Activated CD4-positive, alpha-beta T cell treated with anti-CD3 and anti-CD28 coated beads for 36 hours (primary cell): ENCODE measurements at regions not wholly inside any gene's neighbourhood (a gene's known extent, or its start where the extent isn't known, plus 50 kb on each side); places are given as distances from the start of the nearest gene placed in this dataset.
A peak's percentile ranks its signal among the peaks of the same experiment; 100 is the strongest.
"Not testable (repeated sequence)": the region's sequence is repeated elsewhere in the genome, so short reads cannot be mapped to it uniquely, and the experiment has no call there.

ENCODE experiments used
- ATAC-seq: fragments of 200-7000 bp; cut with Tn5 transposase; one replicate; pipeline ENCODE4 v1.10.0; 2021; ENCODE audit warnings: mild to moderate bottlenecking, moderate library complexity
- CTCF ChIA-PET: fragments of 350-600 bp; sonication (Branson Sonifier 250); formaldehyde crosslinking; loops from one replicate; lab custom pipeline; 2021; ENCODE audit warnings: antibody characterized with exemption; lab: Charles Lee
- POLR2A ChIA-PET: fragments of 350-600 bp; sonication (Branson Sonifier 250); formaldehyde crosslinking; loops from one replicate; lab custom pipeline; 2021; ENCODE audit warnings: antibody characterized with exemption, inconsistent platforms; lab: Charles Lee
- DNase-seq: peaks from one replicate; pipeline ENCODE4 v3.0.0-alpha.2; 2020
- H3K27ac Mint-ChIP-seq: one replicate; pipeline ENCODE4 v1.8.0; 2021; ENCODE audit warnings: mixed read lengths
- H3K27me3 Mint-ChIP-seq: one replicate; pipeline ENCODE4 v1.8.0; 2021; ENCODE audit warnings: mixed read lengths
- H3K36me3 Mint-ChIP-seq: one replicate; pipeline ENCODE4 v1.8.0; 2021; ENCODE audit warnings: low read depth, mixed read lengths
- H3K4me1 Mint-ChIP-seq: one replicate; pipeline ENCODE4 v1.8.0; 2021; ENCODE audit warnings: mixed read lengths
- H3K4me3 Mint-ChIP-seq: one replicate; pipeline ENCODE4 v1.8.0; 2021; ENCODE audit warnings: mild to moderate bottlenecking, moderate library complexity, mixed read lengths
- H3K9me3 Mint-ChIP-seq: one replicate; pipeline ENCODE4 v1.8.0; 2021; ENCODE audit warnings: low read depth, mixed read lengths
- intact Hi-C, 2 experiments: fragments of 100-400 bp; cut with DNase I in 1 of 2; cut with micrococcal nuclease in 1 of 2; formaldehyde crosslinking; loops; one replicate each; pipeline versions ENCODE4 v1.14.2 to v1.15.1; 2022 to 2024; cut with DNase I, micrococcal nuclease

DNA sequence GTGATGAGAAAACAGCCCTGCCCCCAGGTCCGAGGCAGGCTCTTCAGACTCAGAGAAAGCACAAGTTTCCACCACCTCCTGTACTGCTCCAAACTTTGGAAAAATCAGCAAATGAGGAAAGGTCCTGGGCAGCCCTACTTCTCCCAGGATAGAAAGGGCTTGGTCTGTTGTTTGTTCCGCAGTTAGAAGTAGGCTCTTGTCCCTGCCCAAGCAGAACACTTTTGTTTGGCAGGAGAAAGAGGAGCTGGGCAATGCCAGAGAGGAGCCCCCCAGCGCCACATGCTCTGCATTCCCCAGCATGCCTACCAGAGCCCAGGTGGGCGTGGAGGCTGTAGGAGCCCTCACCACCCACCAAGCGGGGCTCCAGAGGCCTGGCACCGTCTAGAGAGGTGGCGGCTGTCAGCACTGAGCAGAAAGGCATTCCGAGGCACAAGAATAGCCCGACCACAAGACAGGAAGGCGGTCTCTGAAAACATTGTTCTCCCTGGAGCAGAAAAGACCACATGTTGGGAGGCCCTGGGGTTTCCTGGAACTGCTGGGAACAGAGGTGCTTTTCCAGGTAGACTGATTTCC, 90.3 kb upstream of the CD82 start:
- DNase-seq (no peak), ATAC-seq (no peak)
- Mint-ChIP-seq H3K9me3 (no peaks in the 10 kb centered on the region), H3K36me3 (no peaks in the 10 kb centered on the region), H3K27me3 (peaks cover 23% of the 10 kb centered on the region), H3K4me3 (no peak overlapping the region), H3K4me1 (no peaks in the 10 kb centered on the region), H3K27ac (no peak overlapping the region)
- intact Hi-C loops, result no loop called here
- ChIA-PET CTCF (interaction anchor here (1.7 kb wide), 1 partner anchor 189 kb away, joined by 5 read pairs; no protein-coding TSS in a partner anchor), POLR2A (no interaction called here)

DNA sequence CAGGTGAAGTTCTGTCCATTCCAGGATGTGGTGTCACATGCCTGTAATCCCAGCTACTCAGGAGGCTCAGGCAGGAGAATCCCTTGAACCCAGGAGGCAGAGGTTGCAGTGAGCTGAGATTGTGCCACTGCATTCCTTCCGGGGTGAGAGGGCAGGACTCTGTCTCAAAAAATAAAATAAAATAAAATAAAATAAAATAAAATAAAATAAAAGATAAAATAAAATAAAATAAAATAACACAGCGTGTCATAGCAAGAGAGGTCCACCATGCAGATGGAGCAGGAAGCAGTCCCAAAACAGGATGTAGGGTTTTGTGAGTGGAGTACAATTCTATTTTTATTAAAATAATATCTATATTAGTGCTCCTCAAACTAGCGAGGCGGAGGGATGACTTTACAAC, 83.1 kb upstream of the CD82 start:
- intact Hi-C loops, H3K4me1 Mint-ChIP-seq, H3K36me3 Mint-ChIP-seq, H3K27me3 Mint-ChIP-seq, H3K27ac Mint-ChIP-seq, DNase-seq, ATAC-seq, H3K4me3 Mint-ChIP-seq, CTCF ChIA-PET, POLR2A ChIA-PET: not testable (repeated sequence)
- peaks cover 10% of the 10 kb centered on the region for H3K9me3 Mint-ChIP-seq

DNA sequence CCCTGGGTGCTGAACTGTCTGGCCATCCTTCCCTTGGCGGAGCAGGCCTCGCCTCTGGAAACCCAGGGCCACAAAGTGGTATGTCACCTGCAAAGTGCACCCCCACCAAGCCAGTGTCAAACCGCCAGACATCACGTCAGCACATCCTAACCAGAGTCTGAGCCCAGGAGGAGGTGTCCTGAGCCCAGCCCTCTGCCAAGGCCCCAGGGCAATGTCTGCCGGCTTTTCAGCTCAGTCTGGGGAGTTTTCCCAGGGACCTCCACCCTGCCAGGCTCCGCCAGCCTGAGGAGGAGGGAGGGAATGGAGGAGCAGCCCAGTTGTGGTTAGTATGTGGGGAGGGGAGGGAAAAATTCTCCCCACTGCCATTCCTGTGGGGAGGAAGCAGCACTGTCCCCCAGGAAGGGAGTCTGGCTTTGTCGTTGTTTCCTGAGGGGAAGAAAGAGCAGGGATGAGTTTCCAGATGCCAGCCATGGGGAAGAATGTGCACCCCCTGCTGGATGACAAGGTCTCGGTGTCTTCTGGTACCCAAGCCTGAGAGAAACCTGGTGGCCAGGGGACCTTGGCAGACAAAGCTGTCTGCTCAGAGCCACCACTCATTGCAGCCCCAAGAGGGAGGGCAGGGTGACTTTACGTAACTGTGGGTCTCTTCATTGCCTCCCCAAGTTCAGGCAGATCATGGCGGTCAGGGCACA, 81.4 kb upstream of the CD82 start:
- DNase-seq, result peak; percentile 10
- peaks cover 2% of the 10 kb centered on the region for H3K27me3 Mint-ChIP-seq
- H3K4me1 Mint-ChIP-seq, result no peaks in the 10 kb centered on the region
- H3K36me3 Mint-ChIP-seq, result no peaks in the 10 kb centered on the region
- H3K9me3 Mint-ChIP-seq, result peaks cover 10% of the 10 kb centered on the region
- no peak overlapping the region for H3K27ac Mint-ChIP-seq
- POLR2A ChIA-PET, result no interaction called here
- CTCF ChIA-PET, result no interaction called here
- H3K4me3 Mint-ChIP-seq, result no peak overlapping the region
- no peak for ATAC-seq
- intact Hi-C loops, result no loop called here

DNA sequence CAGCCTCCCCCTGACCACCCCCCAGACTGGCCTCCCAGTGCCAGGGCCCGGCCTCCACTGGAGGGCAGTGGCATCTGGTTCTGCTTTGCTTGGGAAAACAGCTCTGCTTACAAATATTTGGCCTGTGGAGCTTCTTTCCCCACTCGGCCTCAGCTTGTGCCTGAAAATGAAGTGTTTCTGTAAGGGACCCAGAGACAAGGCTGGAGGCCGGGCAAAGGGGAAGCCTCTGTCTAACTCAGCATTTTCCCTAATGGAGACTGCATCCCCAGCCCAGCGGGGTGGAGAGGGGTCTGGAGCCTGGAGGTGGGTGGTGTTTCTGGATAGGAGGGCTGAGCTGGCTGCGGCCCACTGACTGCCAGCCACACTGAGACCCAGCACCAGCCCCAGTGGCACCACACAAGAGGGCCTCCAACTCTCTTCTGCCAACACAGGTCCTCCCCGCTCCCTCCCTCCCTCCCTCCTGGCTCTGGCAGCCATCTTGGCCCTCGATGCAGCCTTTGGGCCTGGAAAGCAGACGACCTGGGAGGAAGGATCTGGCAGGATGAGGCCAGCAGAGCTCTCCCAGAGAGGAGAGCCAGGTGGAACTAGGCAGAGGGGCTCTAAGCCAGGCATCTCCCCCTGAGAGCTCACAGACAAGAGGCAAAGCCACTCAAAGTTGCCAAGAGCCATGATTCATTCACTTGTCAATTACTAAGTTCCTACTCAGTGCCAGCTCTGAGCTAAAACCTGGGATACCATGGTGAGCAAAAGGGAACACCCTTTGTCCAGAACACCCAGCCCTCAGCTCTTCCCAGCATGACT, 77.1 kb upstream of the CD82 start:
- Mint-ChIP-seq H3K9me3 (peaks cover 10% of the 10 kb centered on the region), H3K27ac (no peak overlapping the region), H3K27me3 (peaks cover 6% of the 10 kb centered on the region), H3K4me3 (no peak overlapping the region), H3K36me3 (no peaks in the 10 kb centered on the region), H3K4me1 (no peaks in the 10 kb centered on the region)
- DNase-seq (no peak), ATAC-seq (no peak)
- CTCF ChIA-PET, result no interaction called here
- intact Hi-C loops, result no loop called here
- POLR2A ChIA-PET, result interaction anchor here (0.5 kb wide), 1 partner anchor 165 kb away, joined by 3 read pairs; no protein-coding TSS in a partner anchor

DNA sequence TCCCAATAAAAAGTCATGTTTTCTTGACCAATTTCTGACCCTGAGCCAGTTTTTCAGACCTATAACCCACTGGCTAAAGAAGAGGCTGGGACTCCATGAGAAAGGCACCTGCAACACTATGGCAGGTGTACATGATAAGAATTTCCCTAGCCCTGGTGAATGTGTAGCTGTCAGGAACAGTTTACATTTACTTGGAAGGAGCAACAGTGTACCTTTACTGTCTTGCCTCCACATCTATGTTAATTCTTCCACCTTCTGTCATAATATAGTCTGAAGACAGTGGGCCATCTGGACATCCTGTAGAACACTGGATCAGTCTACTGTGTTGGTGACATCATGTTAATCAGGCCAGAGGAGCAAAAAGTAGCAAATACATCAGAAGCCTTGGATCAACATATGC, 72.1 kb upstream of the CD82 start:
- Mint-ChIP-seq H3K36me3 (no peaks in the 10 kb centered on the region), H3K27me3 (peaks cover 4% of the 10 kb centered on the region), H3K9me3 (no peaks in the 10 kb centered on the region), H3K4me3 (no peak overlapping the region), H3K27ac (no peak overlapping the region), H3K4me1 (no peaks in the 10 kb centered on the region)
- intact Hi-C loops, result no loop called here
- CTCF ChIA-PET, result interaction anchor here (0.6 kb wide), 1 partner anchor 281 kb away, joined by 3 read pairs; no protein-coding TSS in a partner anchor
- DNase-seq (no peak), ATAC-seq (no peak)
- POLR2A ChIA-PET, result no interaction called here

DNA sequence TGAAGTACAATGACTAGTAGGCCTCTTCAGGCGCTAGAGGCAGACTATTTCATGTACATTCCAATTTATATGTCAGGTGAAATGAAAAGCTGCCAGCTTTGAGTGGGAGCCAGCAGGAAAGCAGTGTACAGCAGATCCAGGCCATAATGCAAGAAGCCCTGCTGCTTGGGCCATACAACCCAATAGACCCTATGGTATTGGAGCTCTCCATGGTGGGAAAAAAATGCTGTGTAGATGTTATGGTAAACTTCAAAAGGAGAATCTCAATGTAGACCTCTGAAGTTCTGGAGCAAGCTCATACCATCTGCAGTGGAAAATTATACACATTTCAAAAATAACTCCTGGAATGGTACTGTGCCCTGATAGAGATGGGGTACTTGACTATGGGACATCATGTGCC, 71.5 kb upstream of the CD82 start:
- Mint-ChIP-seq H3K4me3 (no peak overlapping the region), H3K36me3 (no peaks in the 10 kb centered on the region), H3K4me1 (no peaks in the 10 kb centered on the region), H3K9me3 (no peaks in the 10 kb centered on the region), H3K27me3 (peaks cover 4% of the 10 kb centered on the region), H3K27ac (no peak overlapping the region)
- ChIA-PET POLR2A (no interaction called here), CTCF (interaction anchor here (0.6 to 0.8 kb wide), 2 partner anchors 138 to 281 kb away, joined by 3 read pairs; no protein-coding TSS in a partner anchor)
- DNase-seq (no peak), ATAC-seq (no peak)
- intact Hi-C loops, result no loop called here

DNA sequence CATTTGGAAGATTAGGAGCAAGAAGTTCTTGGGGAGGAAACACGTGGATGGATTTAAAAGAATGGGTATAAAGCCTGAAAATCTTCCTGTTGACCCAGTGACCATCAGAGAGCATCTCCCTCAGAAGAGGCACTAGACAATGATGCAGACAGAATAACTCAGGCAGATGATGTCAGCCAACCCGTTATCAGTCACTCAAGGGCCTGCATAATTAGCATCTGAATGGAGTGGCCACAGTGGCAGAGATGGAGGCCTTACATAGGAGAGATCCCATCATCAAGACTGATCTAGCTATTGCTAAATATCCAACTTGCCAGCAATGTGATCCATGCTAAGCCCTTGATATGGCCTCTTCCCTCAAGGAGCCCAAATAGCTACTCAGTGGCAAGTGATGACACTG, 70.7 kb upstream of the CD82 start:
- ATAC-seq (no peak), DNase-seq (no peak)
- Mint-ChIP-seq H3K9me3 (no peaks in the 10 kb centered on the region), H3K27me3 (peaks cover 4% of the 10 kb centered on the region), H3K4me1 (no peaks in the 10 kb centered on the region), H3K4me3 (no peak overlapping the region), H3K27ac (no peak overlapping the region), H3K36me3 (no peaks in the 10 kb centered on the region)
- intact Hi-C loops, result no loop called here
- ChIA-PET CTCF (interaction anchor here (0.6 to 0.7 kb wide), 2 partner anchors 529 to 618 kb away, joined by 3 to 4 read pairs; no protein-coding TSS in a partner anchor), POLR2A (no interaction called here)

DNA sequence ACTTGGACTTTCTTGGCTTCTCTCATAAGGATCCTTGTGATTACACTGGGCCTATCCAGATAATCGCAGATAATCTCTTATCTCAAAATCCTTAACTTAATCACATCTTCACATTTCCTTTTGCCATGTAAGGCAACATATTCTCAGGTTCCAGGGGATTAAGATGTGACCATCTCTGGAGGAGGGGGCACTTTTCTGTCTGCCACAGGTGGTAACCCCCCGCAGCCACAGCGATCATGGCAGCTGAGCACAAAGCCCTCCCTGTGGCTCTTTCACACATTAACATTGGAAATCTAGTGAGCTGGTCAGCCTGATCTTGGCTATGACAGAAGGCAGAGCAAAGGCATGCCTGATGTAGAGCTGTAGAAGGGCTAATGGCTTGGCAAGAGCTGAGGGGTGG, 69.1 kb upstream of the CD82 start:
- ChIA-PET CTCF (interaction anchor here (1.1 kb wide), 1 partner anchor 16 kb away, joined by 5 read pairs; no protein-coding TSS in a partner anchor), POLR2A (no interaction called here)
- Mint-ChIP-seq H3K9me3 (no peaks in the 10 kb centered on the region), H3K4me3 (no peak overlapping the region), H3K4me1 (no peaks in the 10 kb centered on the region), H3K27me3 (peaks cover 6% of the 10 kb centered on the region), H3K27ac (no peak overlapping the region), H3K36me3 (no peaks in the 10 kb centered on the region)
- intact Hi-C loops, result no loop called here
- ATAC-seq (no peak), DNase-seq (no peak)

DNA sequence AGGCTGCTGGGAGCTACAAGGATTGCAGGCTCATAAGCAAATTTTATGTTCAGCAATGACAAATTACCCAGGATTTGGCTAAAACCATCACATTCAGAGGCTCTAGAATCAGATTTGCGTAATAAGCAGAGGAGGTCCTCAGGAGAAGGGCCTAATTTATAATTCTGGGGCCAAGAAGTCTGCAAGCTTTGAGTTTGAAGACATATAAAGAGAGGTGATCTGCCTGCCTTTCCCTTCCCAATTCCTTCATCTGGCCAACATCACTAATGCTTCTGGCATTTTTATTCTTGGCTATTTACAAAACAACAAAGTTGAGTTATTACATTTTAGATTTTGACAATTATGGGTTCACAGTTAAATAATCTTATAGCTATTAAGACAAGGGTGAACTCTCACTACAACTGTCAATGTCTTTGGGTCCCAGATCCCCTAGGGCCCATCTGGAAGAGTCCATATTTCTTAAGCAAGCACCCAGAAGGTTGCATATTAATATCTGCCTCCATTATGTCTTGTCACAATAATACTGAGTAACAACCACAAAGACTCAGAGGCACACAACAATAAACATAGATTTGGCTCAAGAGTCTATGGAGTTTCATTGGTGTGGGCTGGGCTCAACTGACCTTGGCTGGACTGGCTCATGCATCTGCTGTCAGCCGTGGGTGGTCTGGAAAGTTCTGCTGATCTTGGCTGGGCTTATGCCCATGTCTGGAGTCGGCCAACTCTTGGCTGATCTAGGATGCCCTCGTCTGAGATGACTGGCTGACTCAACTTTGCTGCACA, 67.2 kb upstream of the CD82 start:
- no peak for DNase-seq
- intact Hi-C loops, result no loop called here
- no peaks in the 10 kb centered on the region for H3K4me1 Mint-ChIP-seq
- H3K4me3 Mint-ChIP-seq, result no peak overlapping the region
- no peaks in the 10 kb centered on the region for H3K36me3 Mint-ChIP-seq
- ChIA-PET CTCF (no interaction called here), POLR2A (no interaction called here)
- no peaks in the 10 kb centered on the region for H3K9me3 Mint-ChIP-seq
- H3K27me3 Mint-ChIP-seq, result peaks cover 2% of the 10 kb centered on the region
- ATAC-seq, result no peak
- H3K27ac Mint-ChIP-seq, result no peak overlapping the region

DNA sequence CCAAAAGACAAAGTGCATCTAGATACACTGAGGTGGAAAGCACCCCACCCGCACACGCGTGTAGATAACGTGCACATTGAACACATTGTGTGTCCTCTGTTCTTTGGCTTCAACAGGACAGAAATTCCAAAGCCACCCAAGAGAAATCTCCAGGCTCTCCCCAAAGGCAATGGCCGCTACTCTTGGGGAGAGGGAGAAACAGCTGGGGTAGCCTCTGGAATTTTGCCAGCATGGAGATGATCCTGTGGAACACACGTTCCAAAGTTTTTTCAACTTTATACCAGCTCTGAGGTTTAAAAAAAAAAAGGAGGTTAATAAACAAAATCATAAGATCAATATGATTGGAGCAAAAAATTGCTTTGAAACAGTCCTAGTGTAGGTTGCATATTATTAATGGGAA, 63.0 kb upstream of the CD82 start:
- ChIA-PET CTCF (no interaction called here), POLR2A (no interaction called here)
- no peaks in the 10 kb centered on the region for H3K36me3 Mint-ChIP-seq
- intact Hi-C loops, result no loop called here
- H3K9me3 Mint-ChIP-seq, result peaks cover 3% of the 10 kb centered on the region
- H3K27ac Mint-ChIP-seq, result no peak overlapping the region
- DNase-seq (no peak), ATAC-seq (no peak)
- no peak overlapping the region for H3K4me3 Mint-ChIP-seq
- H3K27me3 Mint-ChIP-seq, result peaks cover 6% of the 10 kb centered on the region
- no peaks in the 10 kb centered on the region for H3K4me1 Mint-ChIP-seq

DNA sequence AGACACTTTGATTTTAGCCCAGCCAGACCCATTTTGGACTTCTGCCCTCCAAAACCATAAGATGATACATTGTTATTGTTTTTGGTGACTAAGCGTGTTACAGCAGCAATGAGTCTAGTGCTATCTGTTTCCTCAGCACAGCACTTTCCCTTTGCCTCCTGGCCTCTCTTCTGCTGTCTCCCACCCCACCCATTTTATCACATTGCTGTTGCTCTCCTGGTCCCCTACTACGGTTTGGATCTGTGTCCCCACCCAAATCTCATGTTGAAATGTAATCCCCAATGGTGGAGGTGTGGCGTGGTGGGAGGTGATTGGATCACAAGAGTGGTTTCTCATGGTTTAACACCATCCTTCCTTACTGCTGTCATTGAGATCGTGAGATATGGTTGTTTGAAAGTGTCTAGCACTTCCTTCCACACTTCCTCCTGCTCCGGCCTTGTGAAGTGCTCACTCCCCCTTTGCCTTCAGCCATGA, 59.8 kb upstream of the CD82 start:
- Mint-ChIP-seq H3K9me3 (peaks cover 3% of the 10 kb centered on the region), H3K36me3 (no peaks in the 10 kb centered on the region), H3K27ac (no peak overlapping the region), H3K27me3 (peaks cover 8% of the 10 kb centered on the region), H3K4me1 (no peaks in the 10 kb centered on the region), H3K4me3 (no peak overlapping the region)
- DNase-seq (no peak), ATAC-seq (peak; percentile 39)
- ChIA-PET POLR2A (no interaction called here), CTCF (no interaction called here)
- intact Hi-C loops, result no loop called here
